Gastrocnemius medialis (tissue), 4 donors: ENCODE measurements at regions not wholly inside any gene's neighbourhood (a gene's known extent, or its start where the extent isn't known, plus 50 kb on each side); places are given as distances from the start of the nearest gene placed in this dataset.

Experiments used
- ATAC-seq, 2 donors: fragments of 150-250 bp; one replicate each; pipeline ENCODE4 v1.9.1; 2016
- DNase-seq, 2 donors: peaks; one replicate each; pipeline ENCODE4 v3.0.0-alpha.2; 2019
- H3K27ac ChIP-seq, 4 donors: fragments of 200-600 bp; sonication (generic); 1 replicate in 1 of 4; 2 replicates in 3 of 4; pipeline ENCODE4 v1.5.1; 2016 to 2018; ENCODE audit warnings: mild to moderate bottlenecking in 2 of 4, moderate library complexity in 1 of 4
- H3K27me3 ChIP-seq, 3 donors: fragments of 200-600 bp; sonication (generic) in 2 of 3; 1 replicate in 1 of 3; 2 replicates in 2 of 3; pipeline versions ENCODE4 v1.5.1 to v1.6.0; 2016 to 2019; ENCODE audit warnings: mild to moderate bottlenecking in 1 of 3, moderate library complexity in 1 of 3
- H3K36me3 ChIP-seq, 2 donors: fragments of 200-600 bp; sonication (generic) in 1 of 2; one replicate each; pipeline ENCODE4 v1.5.1; 2017 to 2018
- H3K4me1 ChIP-seq, 2 donors: fragments of 200-600 bp; sonication (generic) in 1 of 2; one replicate each; pipeline ENCODE4 v1.5.1; 2016 to 2017; ENCODE audit warnings: mild to moderate bottlenecking in 2 of 2
- H3K4me3 ChIP-seq, 4 donors: fragments of 200-600 bp; sonication (generic) in 3 of 4; 1 replicate in 1 of 4; 2 replicates in 3 of 4; pipeline ENCODE4 v1.5.1; 2016 to 2019; ENCODE audit warnings: mild to moderate bottlenecking in 2 of 4
- H3K9me3 ChIP-seq, 3 donors: fragments of 200-600 bp; sonication (generic) in 2 of 3; 1 replicate in 1 of 3; 2 replicates in 2 of 3; pipeline ENCODE4 v1.5.1; 2016 to 2019
- CTCF ChIP-seq, 5 experiments: fragments of 450-650 bp in 3 of 5; fragments of 200-600 bp in 2 of 5; sonication (generic) in 2 of 5; IDR thresholded peaks in 4 of 5; conservative IDR thresholded peaks in 1 of 5; 1 replicate in 4 of 5; 2 replicates in 1 of 5; pipeline ENCODE4 v1.5.1; 2016 to 2019; ENCODE audit warnings: antibody characterized with exemption in 5 of 5, mild to moderate bottlenecking in 3 of 5, moderate library complexity in 3 of 5
- POLR2A ChIP-seq, 2 donors: fragments of 450-650 bp; IDR thresholded peaks; one replicate each; pipeline ENCODE4 v1.6.1; 2017; ENCODE audit warnings: antibody characterized with exemption in 2 of 2, mild to moderate bottlenecking in 2 of 2, moderate library complexity in 2 of 2
- in situ Hi-C, 4 donors: fragments of 200-750 bp; cut with MboI; loops; one replicate each; pipeline versions ENCODE4 v1.15.0 to v1.8.0; 2017; ENCODE audit warnings: low sequenced_read_pairs in 4 of 4
- intact Hi-C: fragments of 100-400 bp; cut with DNase I; formaldehyde crosslinking; loops from one replicate; pipeline ENCODE4 v1.15.1; 2023; ENCODE audit warnings: low total_unique reads

GRCh38 chr10:8302565-8302964 is 248.1 kb downstream of the GATA3 start:
- no peak for ATAC-seq
- H3K4me3 ChIP-seq: no peak overlapping the region
- no peaks in the 10 kb centered on the region for H3K9me3 ChIP-seq
- H3K27me3 ChIP-seq: no peaks in the 10 kb centered on the region
- no peak overlapping the region for H3K27ac ChIP-seq
- intact Hi-C loops (no loop called here), in situ Hi-C loops (no loop called here)
- H3K4me1 ChIP-seq: no peaks in the 10 kb centered on the region
- DNase-seq: no peak
- no peaks in the 10 kb centered on the region for H3K36me3 ChIP-seq
- TF ChIP-seq POLR2A (IDR thresholded peaks at IDR 0.05): no peak
- TF ChIP-seq CTCF (IDR thresholded peaks at IDR 0.05 in 4 of 5, conservative IDR thresholded peaks at IDR 0.05 in 1 of 5): no peak

- H3K27ac ChIP-seq: no peak overlapping the region
- TF ChIP-seq CTCF (IDR thresholded peaks at IDR 0.05 in 4 of 5, conservative IDR thresholded peaks at IDR 0.05 in 1 of 5): no peak
- no peak for TF ChIP-seq POLR2A (IDR thresholded peaks at IDR 0.05)
- H3K4me3 ChIP-seq: no peak overlapping the region
- ATAC-seq: no peak
- no peaks in the 10 kb centered on the region for H3K9me3 ChIP-seq
- no peaks in the 10 kb centered on the region for H3K36me3 ChIP-seq
- no peaks in the 10 kb centered on the region for H3K27me3 ChIP-seq
- intact Hi-C loops (no loop called here), in situ Hi-C loops (no loop called here)
- H3K4me1 ChIP-seq: no peaks in the 10 kb centered on the region
- no peak for DNase-seq
These were observed 250.4 kb downstream of the GATA3 start for GRCh38 chr10:8304861-8305260.

- no peaks in the 10 kb centered on the region for H3K36me3 ChIP-seq
- no peak overlapping the region for H3K4me3 ChIP-seq
- DNase-seq (no peak), ATAC-seq (no peak)
- no peaks in the 10 kb centered on the region for H3K9me3 ChIP-seq
- H3K4me1 ChIP-seq: no peaks in the 10 kb centered on the region
- intact Hi-C loops (no loop called here), in situ Hi-C loops (no loop called here)
- no peak overlapping the region for H3K27ac ChIP-seq
- TF ChIP-seq POLR2A (IDR thresholded peaks at IDR 0.05) (no peak), CTCF (IDR thresholded peaks at IDR 0.05 in 4 of 5, conservative IDR thresholded peaks at IDR 0.05 in 1 of 5) (no peak)
- no peaks in the 10 kb centered on the region for H3K27me3 ChIP-seq
These were observed 251.6 kb downstream of the GATA3 start for GRCh38 chr10:8305876-8306652.

GRCh38 chr10:8306685-8307364 is 252.3 kb downstream of the GATA3 start:
- no peaks in the 10 kb centered on the region for H3K9me3 ChIP-seq
- TF ChIP-seq POLR2A (IDR thresholded peaks at IDR 0.05) (no peak), CTCF (IDR thresholded peaks at IDR 0.05 in 4 of 5, conservative IDR thresholded peaks at IDR 0.05 in 1 of 5) (no peak)
- in situ Hi-C loops: no loop called here
- H3K27ac ChIP-seq: no peak overlapping the region
- DNase-seq: no peak
- H3K4me3 ChIP-seq: no peak overlapping the region
- no peaks in the 10 kb centered on the region for H3K36me3 ChIP-seq
- no peak for ATAC-seq
- no peaks in the 10 kb centered on the region for H3K27me3 ChIP-seq
- intact Hi-C loops: no loop called here
- no peaks in the 10 kb centered on the region for H3K4me1 ChIP-seq
